ENCODE measurements at regions not wholly inside any gene's neighbourhood (a gene's known extent, or its start where the extent isn't known, plus 50 kb on each side); places are given as distances from the start of the nearest gene placed in this dataset.

GRCh38 chr2:235144291-235144690 lies 192.5 kb downstream of the SH3BP4 start:
- H2BK5ac ChIP-seq (ENCODE audit: low read depth, low read length, poor library complexity): no peak overlapping the region
- no peak overlapping the region for H4K12ac ChIP-seq (ENCODE audit: low read depth, low read length)
- H2AK5ac ChIP-seq (ENCODE audit: low read length): no peak overlapping the region
- H3K9me3 ChIP-seq (ENCODE audit: insufficient read depth, low read depth, low read length): no peaks in the 10 kb centered on the region
- no peak overlapping the region for H2BK12ac ChIP-seq (ENCODE audit: low read length)
- H4K8ac ChIP-seq (ENCODE audit: low read depth, low read length): no peak overlapping the region
- H3K14ac ChIP-seq (ENCODE audit: low read length): no peak overlapping the region
- H3K79me1 ChIP-seq (ENCODE audit: low read length): no peaks in the 10 kb centered on the region
- no peaks in the 10 kb centered on the region for H3K4me1 ChIP-seq (ENCODE audit: control insufficient read depth in 1 of 2, insufficient read depth in 2 of 2, low read length in 2 of 2)
- H3K9ac ChIP-seq (ENCODE audit: low read length): no peak overlapping the region
- no peak overlapping the region for H3K4me2 ChIP-seq (ENCODE audit: low read length)
- DNase-seq: no peak
- H3K18ac ChIP-seq (ENCODE audit: low read length): no peak overlapping the region
- H3K23ac ChIP-seq (ENCODE audit: low read length): no peak overlapping the region
- no CpG with 5 or more reads among the region's 4 CpGs for WGBS (ENCODE audit: extremely low coverage, insufficient coverage, insufficient read length)
- no peak overlapping the region for H2BK120ac ChIP-seq (ENCODE audit: insufficient read depth, low read length, poor library complexity)
- H3K4ac ChIP-seq (ENCODE audit: low read depth, low read length): no peak overlapping the region
- H4K91ac ChIP-seq (ENCODE audit: low read depth, low read length): no peak overlapping the region
- H2AFZ ChIP-seq (ENCODE audit: insufficient read depth, low read length, poor library complexity): no peak overlapping the region
- no peak overlapping the region for H3K4me3 ChIP-seq (ENCODE audit: low read depth, low read length)
- no peaks in the 10 kb centered on the region for H3K36me3 ChIP-seq (ENCODE audit: control insufficient read depth in 1 of 2, insufficient read depth in 2 of 2, low read length in 2 of 2)
- no peaks in the 10 kb centered on the region for H3K27me3 ChIP-seq (ENCODE audit: insufficient read depth, low read length)
- H3K27ac ChIP-seq (ENCODE audit: low read depth, low read length): no peak overlapping the region
- H3K79me2 ChIP-seq (ENCODE audit: control insufficient read depth, insufficient read depth, low read length, poor library complexity): no peaks in the 10 kb centered on the region

- H3K36me3 ChIP-seq (ENCODE audit: control insufficient read depth in 1 of 2, insufficient read depth in 2 of 2, low read length in 2 of 2): no peaks in the 10 kb centered on the region
- H2BK120ac ChIP-seq (ENCODE audit: insufficient read depth, low read length, poor library complexity): no peak overlapping the region
- no peaks in the 10 kb centered on the region for H3K9me3 ChIP-seq (ENCODE audit: insufficient read depth, low read depth, low read length)
- no peak overlapping the region for H2AK5ac ChIP-seq (ENCODE audit: low read length)
- H2AFZ ChIP-seq (ENCODE audit: insufficient read depth, low read length, poor library complexity): no peak overlapping the region
- no peak overlapping the region for H3K23ac ChIP-seq (ENCODE audit: low read length)
- H4K8ac ChIP-seq (ENCODE audit: low read depth, low read length): no peak overlapping the region
- no peak overlapping the region for H3K18ac ChIP-seq (ENCODE audit: low read length)
- H3K4ac ChIP-seq (ENCODE audit: low read depth, low read length): no peak overlapping the region
- H3K14ac ChIP-seq (ENCODE audit: low read length): no peak overlapping the region
- no peaks in the 10 kb centered on the region for H3K27me3 ChIP-seq (ENCODE audit: insufficient read depth, low read length)
- no peak for DNase-seq
- no peak overlapping the region for H3K4me3 ChIP-seq (ENCODE audit: low read depth, low read length)
- H2BK12ac ChIP-seq (ENCODE audit: low read length): no peak overlapping the region
- no peaks in the 10 kb centered on the region for H3K4me1 ChIP-seq (ENCODE audit: control insufficient read depth in 1 of 2, insufficient read depth in 2 of 2, low read length in 2 of 2)
- no peak overlapping the region for H3K9ac ChIP-seq (ENCODE audit: low read length)
- no peaks in the 10 kb centered on the region for H3K79me1 ChIP-seq (ENCODE audit: low read length)
- H4K12ac ChIP-seq (ENCODE audit: low read depth, low read length): no peak overlapping the region
- H3K79me2 ChIP-seq (ENCODE audit: control insufficient read depth, insufficient read depth, low read length, poor library complexity): no peaks in the 10 kb centered on the region
- no CpG with 5 or more reads among the region's 1 CpG for WGBS (ENCODE audit: extremely low coverage, insufficient coverage, insufficient read length)
- no peak overlapping the region for H2BK5ac ChIP-seq (ENCODE audit: low read depth, low read length, poor library complexity)
- no peak overlapping the region for H4K91ac ChIP-seq (ENCODE audit: low read depth, low read length)
- H3K27ac ChIP-seq (ENCODE audit: low read depth, low read length): no peak overlapping the region
- no peak overlapping the region for H3K4me2 ChIP-seq (ENCODE audit: low read length)
Observed at GRCh38 chr2:235146206-235146605, 194.4 kb downstream of the SH3BP4 start.

- no peak overlapping the region for H3K27ac ChIP-seq (ENCODE audit: low read depth, low read length)
- H3K79me2 ChIP-seq (ENCODE audit: control insufficient read depth, insufficient read depth, low read length, poor library complexity): no peaks in the 10 kb centered on the region
- no peak overlapping the region for H2AFZ ChIP-seq (ENCODE audit: insufficient read depth, low read length, poor library complexity)
- no peak overlapping the region for H3K4ac ChIP-seq (ENCODE audit: low read depth, low read length)
- H3K79me1 ChIP-seq (ENCODE audit: low read length): no peaks in the 10 kb centered on the region
- no peak overlapping the region for H4K8ac ChIP-seq (ENCODE audit: low read depth, low read length)
- H3K14ac ChIP-seq (ENCODE audit: low read length): no peak overlapping the region
- no peak overlapping the region for H2BK5ac ChIP-seq (ENCODE audit: low read depth, low read length, poor library complexity)
- no peaks in the 10 kb centered on the region for H3K27me3 ChIP-seq (ENCODE audit: insufficient read depth, low read length)
- no peak overlapping the region for H3K18ac ChIP-seq (ENCODE audit: low read length)
- no peaks in the 10 kb centered on the region for H3K9me3 ChIP-seq (ENCODE audit: insufficient read depth, low read depth, low read length)
- no peak overlapping the region for H4K12ac ChIP-seq (ENCODE audit: low read depth, low read length)
- no peak overlapping the region for H2BK12ac ChIP-seq (ENCODE audit: low read length)
- H4K91ac ChIP-seq (ENCODE audit: low read depth, low read length): no peak overlapping the region
- no peaks in the 10 kb centered on the region for H3K4me1 ChIP-seq (ENCODE audit: control insufficient read depth in 1 of 2, insufficient read depth in 2 of 2, low read length in 2 of 2)
- H3K23ac ChIP-seq (ENCODE audit: low read length): no peak overlapping the region
- no peak overlapping the region for H2BK120ac ChIP-seq (ENCODE audit: insufficient read depth, low read length, poor library complexity)
- H3K4me3 ChIP-seq (ENCODE audit: low read depth, low read length): no peak overlapping the region
- no CpG with 5 or more reads among the region's 16 CpGs for WGBS (ENCODE audit: extremely low coverage, insufficient coverage, insufficient read length)
- no peaks in the 10 kb centered on the region for H3K36me3 ChIP-seq (ENCODE audit: control insufficient read depth in 1 of 2, insufficient read depth in 2 of 2, low read length in 2 of 2)
- DNase-seq: no peak
- no peak overlapping the region for H2AK5ac ChIP-seq (ENCODE audit: low read length)
- no peak overlapping the region for H3K9ac ChIP-seq (ENCODE audit: low read length)
- no peak overlapping the region for H3K4me2 ChIP-seq (ENCODE audit: low read length)
Observed at GRCh38 chr2:235146871-235147565, 195.2 kb downstream of the SH3BP4 start.

DNA sequence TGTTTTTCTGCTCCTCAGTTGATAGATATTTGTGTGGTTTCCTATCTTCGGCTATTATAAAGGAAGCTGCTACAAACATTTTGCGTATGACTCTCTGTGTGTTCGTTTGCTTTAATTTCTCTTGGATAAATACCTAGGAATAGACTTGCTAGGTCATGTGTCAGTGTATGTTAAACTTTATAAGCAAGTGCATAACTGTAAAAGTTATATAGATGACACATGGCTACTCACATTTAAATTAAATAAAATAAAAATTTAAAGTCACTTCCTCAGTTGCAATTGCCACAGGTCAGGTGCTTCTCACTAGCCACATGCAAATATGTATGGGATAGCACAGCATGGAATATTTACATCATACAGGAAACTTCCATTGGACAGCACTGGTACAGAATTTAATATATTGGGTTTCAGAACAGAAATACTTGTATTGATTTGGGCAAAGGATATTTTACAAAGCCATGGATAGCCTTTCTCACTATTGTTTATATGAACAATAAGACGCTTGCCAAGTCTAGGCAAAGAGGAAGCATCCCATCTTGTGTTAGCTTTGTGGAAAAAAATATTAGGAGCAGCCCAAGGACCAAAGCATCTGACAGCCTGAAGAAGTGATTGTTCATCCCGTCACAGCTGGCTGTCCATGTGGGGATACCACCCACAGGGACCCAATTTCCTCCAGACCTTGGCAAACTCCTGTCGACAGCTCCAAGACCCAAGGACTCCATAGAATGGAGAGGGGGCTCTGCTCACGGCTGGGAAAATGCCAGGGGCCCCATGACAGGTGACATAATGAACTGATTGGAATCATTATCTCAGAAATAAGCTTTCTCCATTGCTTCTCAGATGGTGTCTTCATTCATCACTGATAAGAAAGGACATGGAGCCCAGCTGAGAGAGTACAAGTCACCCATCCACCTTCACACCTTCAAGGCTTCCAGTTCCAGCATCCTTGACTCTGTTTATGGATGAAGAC lies 196.7 kb downstream of the SH3BP4 start:
- Histone ChIP-seq H3K14ac (ENCODE audit: low read length) (no peak overlapping the region), H2AK5ac (ENCODE audit: low read length) (no peak overlapping the region), H3K4me3 (ENCODE audit: low read depth, low read length) (no peak overlapping the region), H3K79me1 (ENCODE audit: low read length) (no peaks in the 10 kb centered on the region), H3K36me3 (ENCODE audit: control insufficient read depth in 1 of 2, insufficient read depth in 2 of 2, low read length in 2 of 2) (no peaks in the 10 kb centered on the region), H2AFZ (ENCODE audit: insufficient read depth, low read length, poor library complexity) (no peak overlapping the region), H3K9me3 (ENCODE audit: insufficient read depth, low read depth, low read length) (no peaks in the 10 kb centered on the region), H4K91ac (ENCODE audit: low read depth, low read length) (no peak overlapping the region), H4K12ac (ENCODE audit: low read depth, low read length) (no peak overlapping the region), H3K79me2 (ENCODE audit: control insufficient read depth, insufficient read depth, low read length, poor library complexity) (no peaks in the 10 kb centered on the region), H2BK120ac (ENCODE audit: insufficient read depth, low read length, poor library complexity) (no peak overlapping the region), H3K27ac (ENCODE audit: low read depth, low read length) (no peak overlapping the region), H3K4me1 (ENCODE audit: control insufficient read depth in 1 of 2, insufficient read depth in 2 of 2, low read length in 2 of 2) (no peaks in the 10 kb centered on the region), H3K4ac (ENCODE audit: low read depth, low read length) (no peak overlapping the region), H3K27me3 (ENCODE audit: insufficient read depth, low read length) (no peaks in the 10 kb centered on the region), H3K23ac (ENCODE audit: low read length) (no peak overlapping the region), H3K9ac (ENCODE audit: low read length) (no peak overlapping the region), H2BK5ac (ENCODE audit: low read depth, low read length, poor library complexity) (no peak overlapping the region), H4K8ac (ENCODE audit: low read depth, low read length) (no peak overlapping the region), H3K18ac (ENCODE audit: low read length) (no peak overlapping the region), H3K4me2 (ENCODE audit: low read length) (no peak overlapping the region), H2BK12ac (ENCODE audit: low read length) (no peak overlapping the region)
- no CpG with 5 or more reads among the region's 7 CpGs for WGBS (ENCODE audit: extremely low coverage, insufficient coverage, insufficient read length)
- no peak for DNase-seq

Measured in trophoblast cell (in vitro differentiated cells and primary cell).